GM18508 (cell line): ENCODE measurements at regions not wholly inside any gene's neighbourhood (a gene's known extent, or its start where the extent isn't known, plus 50 kb on each side); places are given as distances from the start of the nearest gene placed in this dataset.

Experiments used
- ATAC-seq: cut with Tn5 transposase; IDR thresholded peaks from one replicate; pipeline ENCODE4 v1.9.1; 2021; ENCODE audit warnings: moderate number of reproducible peaks; ENCODE audit not compliant: insufficient read depth, unreplicated experiment

- ATAC-seq: no peak
Measured at GRCh38 chr11:133724116-133724515, 121.2 kb downstream of the SPATA19 start.

GRCh38 chr11:133723056-133723455 is 122.3 kb downstream of the SPATA19 start:
- ATAC-seq: no peak

- no peak for ATAC-seq
Measured at GRCh38 chr11:133720951-133721350, 124.4 kb downstream of the SPATA19 start.

- ATAC-seq: no peak
Measured at GRCh38 chr11:133719532-133720235, 125.6 kb downstream of the SPATA19 start.

GRCh38 chr11:133718831-133719230 is 126.5 kb downstream of the SPATA19 start:
- no peak for ATAC-seq

GRCh38 chr11:133718238-133718637 is 127.1 kb downstream of the SPATA19 start:
- no peak for ATAC-seq

GRCh38 chr11:133716602-133717001 is 128.7 kb downstream of the SPATA19 start:
- ATAC-seq: no peak

GRCh38 chr11:133715602-133716001 is 129.7 kb downstream of the SPATA19 start:
- no peak for ATAC-seq

GRCh38 chr11:133714471-133715375 is 130.6 kb downstream of the SPATA19 start:
- no peak for ATAC-seq

- ATAC-seq: no peak
Measured at GRCh38 chr11:133713844-133714243, 131.5 kb downstream of the SPATA19 start.

- no peak for ATAC-seq
Measured at GRCh38 chr11:133713406-133713805, 131.9 kb downstream of the SPATA19 start.

GRCh38 chr11:133712051-133712560 is 133.2 kb downstream of the SPATA19 start:
- no peak for ATAC-seq

- no peak for ATAC-seq
Measured at GRCh38 chr11:133711545-133711944, 133.8 kb downstream of the SPATA19 start.

- no peak for ATAC-seq
Measured at GRCh38 chr11:133710681-133711240, 134.6 kb downstream of the SPATA19 start.

GRCh38 chr11:133710241-133710640 is 135.1 kb downstream of the SPATA19 start:
- no peak for ATAC-seq

GRCh38 chr11:133708547-133709051 is 136.7 kb downstream of the SPATA19 start:
- no peak for ATAC-seq

- ATAC-seq: no peak
Measured at GRCh38 chr11:133706925-133707794, 138.2 kb downstream of the SPATA19 start.

- no peak for ATAC-seq
Measured at GRCh38 chr11:133705873-133706272, 139.4 kb downstream of the SPATA19 start.

- no peak for ATAC-seq
Measured at GRCh38 chr11:133705074-133705648, 140.2 kb downstream of the SPATA19 start.
